ENCODE measurements at regions not wholly inside any gene's neighbourhood (a gene's known extent, or its start where the extent isn't known, plus 50 kb on each side); places are given as distances from the start of the nearest gene placed in this dataset.

DNA sequence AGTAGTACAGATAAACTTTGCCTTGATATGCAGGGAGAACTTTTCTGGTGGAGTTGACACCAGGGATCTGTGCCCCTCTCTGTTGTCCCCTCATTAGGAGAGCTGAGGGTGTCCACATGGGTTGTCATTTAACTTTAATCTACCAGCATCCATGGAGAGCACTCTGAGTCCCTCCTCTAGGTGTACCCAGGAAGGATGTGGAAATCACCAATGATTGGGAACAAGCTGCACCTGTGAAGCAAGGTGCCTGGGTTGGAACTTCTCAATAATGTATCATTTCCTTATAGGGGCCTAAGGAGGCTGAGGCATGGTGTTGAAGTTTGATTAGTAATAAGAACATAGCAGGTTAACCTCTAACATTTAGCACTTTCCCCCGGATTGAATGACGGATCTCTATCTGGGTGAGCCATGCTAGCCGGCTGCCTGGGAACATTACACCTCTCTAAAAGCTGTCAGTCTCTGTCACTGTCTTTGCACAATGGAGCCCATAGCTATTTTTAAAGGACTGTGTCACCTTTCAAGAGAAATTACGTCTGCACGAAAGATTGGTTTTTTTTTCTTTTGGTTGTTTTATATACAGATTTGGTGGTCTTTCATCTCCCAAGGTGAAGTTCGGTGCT lies 239.3 kb downstream of the MAF start:
- Histone ChIP-seq H3K79me2 (ENCODE audit: control insufficient read depth in 1 of 2, insufficient read depth in 2 of 2, low read length in 2 of 2) (no peaks in the 10 kb centered on the region), H4K5ac (ENCODE audit: insufficient read length, low read depth, low read length) (no peak overlapping the region), H2AFZ (ENCODE audit: low read length) (no peak overlapping the region), H3K4me3 (ENCODE audit: extremely low read depth in 1 of 4, insufficient read depth in 2 of 4, low read depth in 3 of 4, low read length in 4 of 4) (no peak overlapping the region), H3K36me3 (ENCODE audit: control insufficient read depth in 2 of 4, insufficient read depth in 4 of 4, low read length in 3 of 4) (no peaks in the 10 kb centered on the region), H3K9ac (replicated peaks in 1 of 4; ENCODE audit: extremely low read depth in 1 of 4, low read depth in 3 of 4, low read length in 3 of 4) (no peak overlapping the region), H3K18ac (ENCODE audit: extremely low read depth, low read length) (no peak overlapping the region), H3K56ac (replicated peaks; ENCODE audit: insufficient read length, low read depth, low read length) (no peak overlapping the region), H3K4me2 (ENCODE audit: insufficient read depth in 1 of 2, low read depth in 2 of 2, low read length in 2 of 2) (no peak overlapping the region), H2BK20ac (ENCODE audit: low read length) (no peak overlapping the region), H3K4me1 (replicated peaks in 1 of 4; ENCODE audit: control insufficient read depth in 3 of 4, insufficient read depth in 4 of 4, low read length in 3 of 4) (peaks cover 0 to 2% (median 0%) of the 10 kb centered on the region in 4 experiments; a peak in 1 of 7 replicates), H2BK120ac (replicated peaks; ENCODE audit: low read depth, low read length) (no peak overlapping the region), H4K91ac (replicated peaks; ENCODE audit: insufficient read length, low read length) (no peak overlapping the region), H4K8ac (ENCODE audit: extremely low read depth, insufficient read depth, low read length) (no peak overlapping the region), H3K23ac (ENCODE audit: insufficient read length) (no peak overlapping the region), H3K23me2 (ENCODE audit: low read depth, low read length) (no peaks in the 10 kb centered on the region), H2BK5ac (ENCODE audit: low read depth, low read length) (no peak overlapping the region), H3K9me3 (ENCODE audit: insufficient read depth in 2 of 2, low read depth in 1 of 2, low read length in 1 of 2) (no peaks in the 10 kb centered on the region), H2AK5ac (ENCODE audit: low read depth, low read length) (no peak overlapping the region), H3K27me3 (replicated peaks in 1 of 4; ENCODE audit: control insufficient read depth in 3 of 4, extremely low read depth in 1 of 4, insufficient read depth in 3 of 4, low read length in 3 of 4) (no peaks in the 10 kb centered on the region), H2BK12ac (ENCODE audit: low read depth, low read length) (no peak overlapping the region), H3K14ac (ENCODE audit: insufficient read length) (no peak overlapping the region), H2BK15ac (ENCODE audit: low read length) (no peak overlapping the region), H4K20me1 (replicated peaks in 1 of 2; ENCODE audit: control insufficient read depth in 1 of 2, insufficient read depth in 2 of 2, low read length in 2 of 2) (no peaks in the 10 kb centered on the region), H3K4ac (replicated peaks; ENCODE audit: insufficient read length, low read depth, low read length) (no peak overlapping the region), H3K79me1 (ENCODE audit: low read depth, low read length) (no peaks in the 10 kb centered on the region), H3K27ac (ENCODE audit: low read depth, low read length) (no peak overlapping the region)
- WGBS, 2 experiments (ENCODE audit: extremely low coverage in 1 of 2, insufficient coverage in 1 of 2, insufficient read length in 1 of 2, insufficient replicate concordance in 2 of 2, low coverage in 1 of 2, low lambda C conversion rate in 2 of 2, missing lambda C conversion rate in 1 of 2), result 96% methylated on average over 6 of the region's 6 CpGs; no CpG with 5 or more reads in 1 of the 2 experiments
- no peak for DNase-seq (ENCODE audit: low read depth in 1 of 2, low spot score in 2 of 2)
- CTCF ChIA-PET (ENCODE audit: partially characterized antibody), result interaction anchor here (1.3 kb wide), 2 partner anchors 9 to 12 kb away, joined by 3 to 4 read pairs; no protein-coding TSS in a partner anchor
- POLR2A ChIA-PET (ENCODE audit: partially characterized antibody), result no interaction called here
- no peak for FAIRE-seq
- TF ChIP-seq SIRT6 (IDR thresholded peaks at IDR 0.05; ENCODE audit: low read length), result no peak
- no peak for TF ChIP-seq SIN3A (conservative IDR thresholded peaks at IDR 0.05 in 1 of 2, IDR thresholded peaks at IDR 0.05 in 1 of 2; ENCODE audit: low read depth in 1 of 2, low read length in 2 of 2)
- TF ChIP-seq PHF8 (conservative IDR thresholded peaks at IDR 0.05; ENCODE audit: low read depth, low read length), result no peak
- no peak for TF ChIP-seq SUZ12 (IDR thresholded peaks at IDR 0.05; ENCODE audit: low read length)
- TF ChIP-seq JUN (IDR thresholded peaks at IDR 0.05; ENCODE audit: low read depth, low read length), result no peak
- TF ChIP-seq POU5F1 (IDR thresholded peaks at IDR 0.05; ENCODE audit: low read depth, low read length), result no peak
- TF ChIP-seq CBX5 (IDR thresholded peaks at IDR 0.05; ENCODE audit: low read depth, low read length), result no peak
- TF ChIP-seq NRF1 (IDR thresholded peaks at IDR 0.05; ENCODE audit: low read depth, low read length), result no peak
- TF ChIP-seq POLR2A (IDR thresholded peaks at IDR 0.05; ENCODE audit: control extremely low read depth in 1 of 2, low read depth in 2 of 2, low read length in 2 of 2), result no peak
- no peak for TF ChIP-seq TEAD4 (IDR thresholded peaks at IDR 0.05; ENCODE audit: low read depth, low read length)
- TF ChIP-seq RNF2 (IDR thresholded peaks at IDR 0.05; ENCODE audit: borderline replicate concordance, low read depth, low read length, missing control alignments, poor library complexity, severe bottlenecking), result no peak
- no peak for TF ChIP-seq ZNF274 (IDR thresholded peaks at IDR 0.05; ENCODE audit: borderline replicate concordance, extremely low read depth, low read length)
- TF ChIP-seq KDM5A (IDR thresholded peaks at IDR 0.05; ENCODE audit: low read length), result no peak
- TF ChIP-seq EP300 (IDR thresholded peaks at IDR 0.05; ENCODE audit: borderline replicate concordance in 1 of 2, low read depth in 2 of 2, low read length in 2 of 2), result no peak

Data from H1 (cell line).